ENCODE measurements at regions not wholly inside any gene's neighbourhood (a gene's known extent, or its start where the extent isn't known, plus 50 kb on each side); places are given as distances from the start of the nearest gene placed in this dataset.

- Histone ChIP-seq H3K9ac (ENCODE audit: insufficient read depth, low read depth, low read length) (no peak overlapping the region), H3K27ac (ENCODE audit: extremely low read length, insufficient read depth, low read length) (no peak overlapping the region), H3K4me1 (ENCODE audit: insufficient read depth, low read length) (no peaks in the 10 kb centered on the region), H3K4me3 (replicated peaks in 1 of 3; ENCODE audit: insufficient read depth in 1 of 3, low read depth in 2 of 3, low read length in 3 of 3) (no peak overlapping the region), H2AFZ (ENCODE audit: low read length) (no peak overlapping the region), H3K4me2 (ENCODE audit: low read depth, low read length) (no peak overlapping the region), H3K79me2 (ENCODE audit: insufficient read depth, low read length) (no peaks in the 10 kb centered on the region), H3K27me3 (ENCODE audit: control insufficient read depth in 1 of 2, insufficient read depth in 2 of 2, low read length in 2 of 2) (no peaks in the 10 kb centered on the region), H4K20me1 (ENCODE audit: insufficient read depth, low read length) (no peaks in the 10 kb centered on the region), H3K9me3 (ENCODE audit: low read length) (no peaks in the 10 kb centered on the region), H3K36me3 (replicated peaks in 1 of 2; ENCODE audit: control insufficient read depth in 1 of 2, insufficient read depth in 2 of 2, low read length in 2 of 2) (no peaks in the 10 kb centered on the region)
- in situ Hi-C loops (cut with HindIII; ENCODE audit: extremely low pct_ligation_motif_present, low pct_unique_long_range_greater_than_20kb) = no loop called here
- WGBS (ENCODE audit: low lambda C conversion rate) = 0% methylated on average over 1 of the region's 1 CpG
- TF ChIP-seq HOXA7 (CRISPR knock-in tag; IDR thresholded peaks at IDR 0.05) (no peak), ZNF83 (CRISPR knock-in tag; IDR thresholded peaks at IDR 0.05; ENCODE audit: borderline replicate concordance) (no peak), ZNF33A (CRISPR knock-in tag; IDR thresholded peaks at IDR 0.05; ENCODE audit: borderline replicate concordance) (no peak), KDM6A (CRISPR knock-in tag; IDR thresholded peaks at IDR 0.05; ENCODE audit: low read depth) (no peak), ZNF788 (CRISPR knock-in tag; IDR thresholded peaks at IDR 0.05; ENCODE audit: borderline replicate concordance) (no peak), CBX1 (IDR thresholded peaks at IDR 0.05; ENCODE audit: low read depth) (no peak), GLI4 (CRISPR knock-in tag; IDR thresholded peaks at IDR 0.05; ENCODE audit: borderline replicate concordance) (no peak), CREM (IDR thresholded peaks at IDR 0.05) (no peak), CREM (CRISPR knock-in tag; IDR thresholded peaks at IDR 0.05) (no peak)
- POLR2A ChIA-PET = no interaction called here
- ATAC-seq (no peak), FAIRE-seq (no peak), DNase-seq (ENCODE audit: low spot score) (no peak)
- intact Hi-C loops (cut with micrococcal nuclease; ENCODE audit: unreplicated experiment) = no loop called here
- BruUV-seq (replicated peaks) = no TSS peak
- CTCF ChIA-PET (ENCODE audit: low intra/inter-chr PET ratio, low total read pairs) = no interaction called here
Observed at GRCh38 chr6:74070091-74070490, 374.1 kb downstream of the CD109 start.

GRCh38 chr6:74069089-74069581 is 373.1 kb downstream of the CD109 start:
- H4K20me1 ChIP-seq (ENCODE audit: insufficient read depth, low read length) = no peaks in the 10 kb centered on the region
- H3K27me3 ChIP-seq (ENCODE audit: control insufficient read depth in 1 of 2, insufficient read depth in 2 of 2, low read length in 2 of 2) = no peaks in the 10 kb centered on the region
- BruUV-seq (replicated peaks) = no TSS peak
- DNase-seq (ENCODE audit: low spot score) (no peak), FAIRE-seq (no peak), ATAC-seq (no peak)
- ChIA-PET POLR2A (no interaction called here), CTCF (ENCODE audit: low intra/inter-chr PET ratio, low total read pairs) (no interaction called here)
- in situ Hi-C loops (cut with HindIII; ENCODE audit: extremely low pct_ligation_motif_present, low pct_unique_long_range_greater_than_20kb) = no loop called here
- intact Hi-C loops (cut with micrococcal nuclease; ENCODE audit: unreplicated experiment) = no loop called here
- no peaks in the 10 kb centered on the region for H3K79me2 ChIP-seq (ENCODE audit: insufficient read depth, low read length)
- H3K36me3 ChIP-seq (replicated peaks in 1 of 2; ENCODE audit: control insufficient read depth in 1 of 2, insufficient read depth in 2 of 2, low read length in 2 of 2) = no peaks in the 10 kb centered on the region
- no peaks in the 10 kb centered on the region for H3K9me3 ChIP-seq (ENCODE audit: low read length)
- H3K27ac ChIP-seq (ENCODE audit: extremely low read length, insufficient read depth, low read length) = no peak overlapping the region
- WGBS (ENCODE audit: low lambda C conversion rate) = 59% methylated on average over 4 of the region's 4 CpGs
- H2AFZ ChIP-seq (ENCODE audit: low read length) = no peak overlapping the region
- no peak overlapping the region for H3K9ac ChIP-seq (ENCODE audit: insufficient read depth, low read depth, low read length)
- no peak overlapping the region for H3K4me2 ChIP-seq (ENCODE audit: low read depth, low read length)
- no peak overlapping the region for H3K4me3 ChIP-seq (replicated peaks in 1 of 3; ENCODE audit: insufficient read depth in 1 of 3, low read depth in 2 of 3, low read length in 3 of 3)
- no peaks in the 10 kb centered on the region for H3K4me1 ChIP-seq (ENCODE audit: insufficient read depth, low read length)
- TF ChIP-seq ZNF33A (CRISPR knock-in tag; IDR thresholded peaks at IDR 0.05; ENCODE audit: borderline replicate concordance) = no peak
- no peak for TF ChIP-seq ZMYM3 (CRISPR knock-in tag; IDR thresholded peaks at IDR 0.05)
- TF ChIP-seq REST (IDR thresholded peaks at IDR 0.05; ENCODE audit: borderline replicate concordance in 1 of 2, low read depth in 1 of 2, low read length in 2 of 2) = no peak
- TF ChIP-seq ZSCAN12 (CRISPR knock-in tag; IDR thresholded peaks at IDR 0.05) = no peak
- TF ChIP-seq, protein P1, sequence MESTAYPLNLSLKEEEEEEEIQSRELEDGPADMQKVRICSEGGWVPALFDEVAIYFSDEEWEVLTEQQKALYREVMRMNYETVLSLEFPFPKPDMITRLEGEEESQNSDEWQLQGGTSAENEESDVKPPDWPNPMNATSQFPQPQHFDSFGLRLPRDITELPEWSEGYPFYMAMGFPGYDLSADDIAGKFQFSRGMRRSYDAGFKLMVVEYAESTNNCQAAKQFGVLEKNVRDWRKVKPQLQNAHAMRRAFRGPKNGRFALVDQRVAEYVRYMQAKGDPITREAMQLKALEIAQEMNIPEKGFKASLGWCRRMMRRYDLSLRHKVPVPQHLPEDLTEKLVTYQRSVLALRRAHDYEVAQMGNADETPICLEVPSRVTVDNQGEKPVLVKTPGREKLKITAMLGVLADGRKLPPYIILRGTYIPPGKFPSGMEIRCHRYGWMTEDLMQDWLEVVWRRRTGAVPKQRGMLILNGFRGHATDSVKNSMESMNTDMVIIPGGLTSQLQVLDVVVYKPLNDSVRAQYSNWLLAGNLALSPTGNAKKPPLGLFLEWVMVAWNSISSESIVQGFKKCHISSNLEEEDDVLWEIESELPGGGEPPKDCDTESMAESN (CRISPR knock-in tag; conservative IDR thresholded peaks at IDR 0.05) = no peak
- no peak for TF ChIP-seq ZMYM2 (CRISPR knock-in tag; IDR thresholded peaks at IDR 0.05)
- no peak for TF ChIP-seq ZNF263 (CRISPR knock-in tag; IDR thresholded peaks at IDR 0.05)
- TF ChIP-seq ZNF614 (CRISPR knock-in tag; IDR thresholded peaks at IDR 0.05; ENCODE audit: borderline replicate concordance) = no peak

Measured in HepG2 (cell line).